Activated CD8-positive, alpha-beta memory T cell treated with anti-CD3 and anti-CD28 coated beads, Interleukin-2, amount 10 ng/mL, durations not matched to agents 7 days and 5 days (primary cell): ENCODE measurements at regions not wholly inside any gene's neighbourhood (a gene's known extent, or its start where the extent isn't known, plus 50 kb on each side); places are given as distances from the start of the nearest gene placed in this dataset.

Source experiments
- ATAC-seq: fragments of 150-1000 bp; cut with Tn5 transposase; one replicate; pipeline ENCODE4 v1.10.0; 2021; ENCODE audit warnings: moderate library complexity
- CTCF ChIA-PET: fragments of 350-600 bp; sonication (Branson Sonifier 250); formaldehyde crosslinking; loops from one replicate; lab custom pipeline; 2021; ENCODE audit warnings: antibody characterized with exemption; lab: Charles Lee
- DNase-seq: peaks from one replicate; pipeline ENCODE4 v3.0.0-alpha.2; 2020
- H3K27ac Mint-ChIP-seq: one replicate; pipeline ENCODE4 v1.8.0; 2021; ENCODE audit warnings: mild to moderate bottlenecking, mixed read lengths
- H3K27me3 Mint-ChIP-seq: one replicate; pipeline ENCODE4 v1.8.0; 2021; ENCODE audit warnings: mixed read lengths
- H3K36me3 Mint-ChIP-seq: one replicate; pipeline ENCODE4 v1.8.0; 2021; ENCODE audit warnings: mild to moderate bottlenecking, mixed read lengths
- H3K4me1 Mint-ChIP-seq: one replicate; pipeline ENCODE4 v1.8.0; 2021; ENCODE audit warnings: mixed read lengths
- H3K4me3 Mint-ChIP-seq: one replicate; pipeline ENCODE4 v1.8.0; 2021; ENCODE audit warnings: mild to moderate bottlenecking, moderate library complexity, mixed read lengths
- H3K9me3 Mint-ChIP-seq: one replicate; pipeline ENCODE4 v1.8.0; 2022; ENCODE audit warnings: low read depth, mixed read lengths

- DNase-seq (no peak), ATAC-seq (no peak)
- Mint-ChIP-seq H3K4me3 (no peak overlapping the region), H3K27me3 (no peaks in the 10 kb centered on the region), H3K4me1 (no peaks in the 10 kb centered on the region), H3K36me3 (no peaks in the 10 kb centered on the region), H3K27ac (no peak overlapping the region), H3K9me3 (peaks cover 3% of the 10 kb centered on the region)
- CTCF ChIA-PET: no interaction called here
Observed at GRCh38 chr18:76102626-76103025, 392.4 kb downstream of the ZNF516 start.

DNA sequence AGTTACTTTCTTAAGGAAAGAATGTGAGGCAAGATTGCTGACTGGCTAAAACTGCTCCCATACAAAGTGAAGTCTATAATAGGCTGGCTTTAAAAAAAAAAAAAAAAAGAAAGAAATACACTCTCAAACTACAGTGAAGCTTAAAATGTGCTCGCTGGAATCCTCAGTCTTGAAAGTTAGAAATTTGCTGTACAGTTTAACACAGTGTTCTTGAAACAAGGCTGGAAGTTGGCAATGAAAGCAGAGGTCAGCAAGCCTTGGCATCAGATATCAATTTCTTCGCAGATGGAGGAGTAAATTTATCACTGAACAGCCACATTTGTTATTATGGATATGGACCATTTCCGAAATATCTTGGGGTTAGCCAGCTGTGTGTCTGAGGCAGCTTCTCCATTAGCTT is 392.9 kb downstream of the ZNF516 start:
- ATAC-seq (no peak), DNase-seq (no peak)
- CTCF ChIA-PET: no interaction called here
- H3K9me3 Mint-ChIP-seq: peaks cover 3% of the 10 kb centered on the region
- H3K4me3 Mint-ChIP-seq: no peak overlapping the region
- no peaks in the 10 kb centered on the region for H3K27me3 Mint-ChIP-seq
- H3K27ac Mint-ChIP-seq: no peak overlapping the region
- H3K4me1 Mint-ChIP-seq: no peaks in the 10 kb centered on the region
- H3K36me3 Mint-ChIP-seq: no peaks in the 10 kb centered on the region

DNA sequence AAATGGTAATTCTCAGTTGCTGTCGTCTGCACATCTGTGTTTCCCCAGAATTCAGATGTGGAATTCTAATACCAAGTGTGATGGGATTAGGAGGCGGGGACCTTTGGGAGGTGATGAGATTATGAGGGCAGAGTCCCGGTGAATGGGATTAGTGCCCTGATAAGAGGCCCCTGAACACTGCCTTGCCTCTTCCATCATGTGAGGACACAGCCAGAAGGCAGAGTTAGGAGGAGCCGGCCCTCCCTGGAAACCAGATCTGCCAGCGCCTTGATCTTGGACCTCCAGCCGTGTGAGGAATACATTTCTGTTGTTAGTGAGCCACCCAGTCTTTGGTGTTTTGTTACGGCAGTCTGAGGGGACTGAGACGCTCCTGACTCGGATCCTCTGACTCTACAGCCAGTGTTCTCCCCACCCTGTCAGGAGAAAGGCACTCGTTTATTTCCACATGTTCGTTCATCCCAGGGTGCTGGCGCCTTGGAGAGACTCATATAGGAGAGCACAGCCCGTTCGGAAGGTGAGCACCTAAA is 395.0 kb downstream of the ZNF516 start:
- Mint-ChIP-seq H3K27ac (no peak overlapping the region), H3K9me3 (peaks cover 3% of the 10 kb centered on the region), H3K4me3 (no peak overlapping the region), H3K27me3 (no peaks in the 10 kb centered on the region), H3K4me1 (no peaks in the 10 kb centered on the region), H3K36me3 (no peaks in the 10 kb centered on the region)
- CTCF ChIA-PET: no interaction called here
- ATAC-seq (no peak), DNase-seq (no peak)

- no peaks in the 10 kb centered on the region for H3K27me3 Mint-ChIP-seq
- no peak for DNase-seq
- no peaks in the 10 kb centered on the region for H3K4me1 Mint-ChIP-seq
- H3K36me3 Mint-ChIP-seq: no peaks in the 10 kb centered on the region
- CTCF ChIA-PET: no interaction called here
- no peak overlapping the region for H3K27ac Mint-ChIP-seq
- no peak for ATAC-seq
- H3K9me3 Mint-ChIP-seq: no peaks in the 10 kb centered on the region
- H3K4me3 Mint-ChIP-seq: no peak overlapping the region
Observed at GRCh38 chr18:76098674-76099411, 396.2 kb downstream of the ZNF516 start.

GRCh38 chr18:76081536-76081935 is 413.5 kb downstream of the ZNF516 start:
- DNase-seq (no peak), ATAC-seq (no peak)
- no peaks in the 10 kb centered on the region for H3K4me1 Mint-ChIP-seq
- no peak overlapping the region for H3K27ac Mint-ChIP-seq
- H3K4me3 Mint-ChIP-seq: no peak overlapping the region
- CTCF ChIA-PET: no interaction called here
- H3K9me3 Mint-ChIP-seq: no peaks in the 10 kb centered on the region
- no peaks in the 10 kb centered on the region for H3K36me3 Mint-ChIP-seq
- no peaks in the 10 kb centered on the region for H3K27me3 Mint-ChIP-seq

- no peak overlapping the region for H3K4me3 Mint-ChIP-seq
- no peaks in the 10 kb centered on the region for H3K9me3 Mint-ChIP-seq
- H3K27me3 Mint-ChIP-seq: no peaks in the 10 kb centered on the region
- no peak overlapping the region for H3K27ac Mint-ChIP-seq
- no peak for DNase-seq
- no peaks in the 10 kb centered on the region for H3K4me1 Mint-ChIP-seq
- CTCF ChIA-PET: no interaction called here
- no peak for ATAC-seq
- H3K36me3 Mint-ChIP-seq: no peaks in the 10 kb centered on the region
Observed at GRCh38 chr18:76080430-76080829, 414.6 kb downstream of the ZNF516 start.

GRCh38 chr18:76075777-76076176 is 419.3 kb downstream of the ZNF516 start:
- H3K4me1 Mint-ChIP-seq: no peaks in the 10 kb centered on the region
- no peak overlapping the region for H3K4me3 Mint-ChIP-seq
- ATAC-seq (no peak), DNase-seq (no peak)
- no peak overlapping the region for H3K27ac Mint-ChIP-seq
- no peaks in the 10 kb centered on the region for H3K27me3 Mint-ChIP-seq
- no peaks in the 10 kb centered on the region for H3K9me3 Mint-ChIP-seq
- no peaks in the 10 kb centered on the region for H3K36me3 Mint-ChIP-seq
- CTCF ChIA-PET: no interaction called here

- no peak for ATAC-seq
- H3K27ac Mint-ChIP-seq: no peak overlapping the region
- H3K4me3 Mint-ChIP-seq: no peak overlapping the region
- CTCF ChIA-PET: no interaction called here
- DNase-seq: no peak
- no peaks in the 10 kb centered on the region for H3K4me1 Mint-ChIP-seq
- no peaks in the 10 kb centered on the region for H3K9me3 Mint-ChIP-seq
- no peaks in the 10 kb centered on the region for H3K27me3 Mint-ChIP-seq
- no peaks in the 10 kb centered on the region for H3K36me3 Mint-ChIP-seq
Observed at GRCh38 chr18:76064998-76065397, 430.0 kb downstream of the ZNF516 start.

- Mint-ChIP-seq H3K4me3 (no peak overlapping the region), H3K27me3 (no peaks in the 10 kb centered on the region), H3K36me3 (no peaks in the 10 kb centered on the region), H3K4me1 (no peaks in the 10 kb centered on the region), H3K27ac (no peak overlapping the region), H3K9me3 (peaks cover 3% of the 10 kb centered on the region)
- DNase-seq (no peak), ATAC-seq (no peak)
- CTCF ChIA-PET: no interaction called here
Observed at GRCh38 chr18:76058146-76058545, 436.9 kb downstream of the ZNF516 start.

DNA sequence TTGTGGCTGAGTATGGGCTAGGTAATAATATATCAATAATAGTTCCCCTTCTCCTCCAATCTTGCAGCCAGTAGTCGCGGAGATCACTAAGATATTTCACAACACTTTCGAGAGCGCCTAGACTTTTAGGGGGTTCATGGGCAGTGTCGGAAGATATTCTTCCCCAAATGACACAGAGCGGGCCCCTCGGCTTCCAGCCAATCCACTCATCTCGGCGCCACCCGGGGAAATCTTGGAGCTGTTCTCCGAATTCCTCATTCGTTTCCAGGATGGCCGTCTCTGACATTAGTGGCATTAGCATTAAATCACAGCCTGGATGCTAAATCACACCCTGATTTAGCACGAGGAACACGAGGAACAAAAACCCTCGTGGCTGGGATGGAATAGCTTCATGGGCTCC is 437.7 kb downstream of the ZNF516 start:
- DNase-seq (no peak), ATAC-seq (no peak)
- Mint-ChIP-seq H3K4me1 (no peaks in the 10 kb centered on the region), H3K36me3 (no peaks in the 10 kb centered on the region), H3K27ac (no peak overlapping the region), H3K9me3 (peaks cover 3% of the 10 kb centered on the region), H3K27me3 (no peaks in the 10 kb centered on the region), H3K4me3 (no peak overlapping the region)
- CTCF ChIA-PET: no interaction called here

GRCh38 chr18:76056471-76057110 is 438.5 kb downstream of the ZNF516 start:
- CTCF ChIA-PET: no interaction called here
- Mint-ChIP-seq H3K4me1 (no peaks in the 10 kb centered on the region), H3K4me3 (no peak overlapping the region), H3K27me3 (no peaks in the 10 kb centered on the region), H3K36me3 (no peaks in the 10 kb centered on the region), H3K27ac (no peak overlapping the region), H3K9me3 (peaks cover 3% of the 10 kb centered on the region)
- no peak for ATAC-seq
- DNase-seq: no peak

GRCh38 chr18:76055578-76055977 is 439.5 kb downstream of the ZNF516 start:
- Mint-ChIP-seq H3K4me1 (no peaks in the 10 kb centered on the region), H3K36me3 (no peaks in the 10 kb centered on the region), H3K9me3 (peaks cover 3% of the 10 kb centered on the region), H3K27me3 (no peaks in the 10 kb centered on the region), H3K27ac (no peak overlapping the region), H3K4me3 (no peak overlapping the region)
- DNase-seq: no peak
- CTCF ChIA-PET: no interaction called here
- ATAC-seq: no peak

GRCh38 chr18:76055025-76055424 is 440.0 kb downstream of the ZNF516 start:
- Mint-ChIP-seq H3K4me3 (no peak overlapping the region), H3K36me3 (no peaks in the 10 kb centered on the region), H3K4me1 (no peaks in the 10 kb centered on the region), H3K27ac (no peak overlapping the region), H3K27me3 (no peaks in the 10 kb centered on the region), H3K9me3 (peaks cover 3% of the 10 kb centered on the region)
- ATAC-seq (no peak), DNase-seq (no peak)
- CTCF ChIA-PET: no interaction called here

GRCh38 chr18:76054156-76054555 is 440.9 kb downstream of the ZNF516 start:
- no peaks in the 10 kb centered on the region for H3K36me3 Mint-ChIP-seq
- no peak for DNase-seq
- H3K4me3 Mint-ChIP-seq: no peak overlapping the region
- ATAC-seq: no peak
- H3K9me3 Mint-ChIP-seq: peaks cover 3% of the 10 kb centered on the region
- H3K27me3 Mint-ChIP-seq: no peaks in the 10 kb centered on the region
- H3K4me1 Mint-ChIP-seq: no peaks in the 10 kb centered on the region
- CTCF ChIA-PET: no interaction called here
- no peak overlapping the region for H3K27ac Mint-ChIP-seq
